ENCODE measurements at regions not wholly inside any gene's neighbourhood (a gene's known extent, or its start where the extent isn't known, plus 50 kb on each side); places are given as distances from the start of the nearest gene placed in this dataset.
A peak's percentile ranks its signal among the peaks of the same experiment; 100 is the strongest.

DNA sequence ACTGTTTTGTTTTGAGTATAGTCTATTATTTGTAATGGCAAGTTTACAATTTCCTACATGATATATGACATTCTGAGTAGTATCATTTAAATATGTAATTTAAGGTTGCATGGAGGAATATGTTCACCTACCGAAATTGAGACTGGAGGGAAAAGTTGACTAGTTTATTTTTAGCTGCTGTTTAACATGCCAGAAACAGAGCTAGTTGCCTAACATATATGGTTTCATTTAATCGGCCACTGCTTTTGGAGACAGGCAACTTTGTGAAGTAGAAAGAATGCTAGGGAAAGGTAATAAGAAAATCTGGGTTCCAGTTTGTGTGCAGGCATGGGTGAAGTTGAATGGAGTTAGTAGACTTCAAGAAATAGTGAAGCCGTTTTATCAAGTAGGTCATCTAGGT is 342.1 kb upstream of the CBLB start:
- DNase-seq = no peak

- no peak for DNase-seq
These were observed 343.9 kb upstream of the CBLB start for GRCh38 chr3:106212665-106213222.

GRCh38 chr3:106213954-106214353 is 345.1 kb upstream of the CBLB start:
- no peak for DNase-seq

- DNase-seq = no peak
These were observed 345.8 kb upstream of the CBLB start for GRCh38 chr3:106214641-106215040.

GRCh38 chr3:106215047-106215446 is 346.2 kb upstream of the CBLB start:
- DNase-seq = no peak

DNA sequence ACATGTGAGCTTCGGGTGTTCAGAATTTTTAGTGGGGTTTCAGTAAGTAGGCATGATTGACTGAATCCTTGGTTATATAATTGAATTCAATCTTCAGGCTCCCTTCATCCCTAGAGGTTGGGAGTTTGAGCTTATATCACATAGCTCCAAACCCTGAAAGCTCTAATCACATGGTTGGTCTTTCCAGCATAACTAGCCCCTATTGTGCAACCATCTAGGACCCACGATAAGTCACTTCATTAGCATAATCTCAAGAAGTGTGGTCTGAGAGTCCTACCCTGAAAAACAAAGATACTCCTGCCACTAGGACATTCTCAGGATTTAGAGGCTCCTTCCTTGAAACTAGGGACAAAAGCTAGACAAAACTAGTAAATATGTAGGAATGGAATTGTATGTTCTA is 348.9 kb upstream of the CBLB start:
- DNase-seq = no peak

- no peak for DNase-seq
These were observed 358.3 kb upstream of the CBLB start for GRCh38 chr3:106227068-106227467.

GRCh38 chr3:106228271-106228670 is 359.5 kb upstream of the CBLB start:
- DNase-seq = no peak

DNA sequence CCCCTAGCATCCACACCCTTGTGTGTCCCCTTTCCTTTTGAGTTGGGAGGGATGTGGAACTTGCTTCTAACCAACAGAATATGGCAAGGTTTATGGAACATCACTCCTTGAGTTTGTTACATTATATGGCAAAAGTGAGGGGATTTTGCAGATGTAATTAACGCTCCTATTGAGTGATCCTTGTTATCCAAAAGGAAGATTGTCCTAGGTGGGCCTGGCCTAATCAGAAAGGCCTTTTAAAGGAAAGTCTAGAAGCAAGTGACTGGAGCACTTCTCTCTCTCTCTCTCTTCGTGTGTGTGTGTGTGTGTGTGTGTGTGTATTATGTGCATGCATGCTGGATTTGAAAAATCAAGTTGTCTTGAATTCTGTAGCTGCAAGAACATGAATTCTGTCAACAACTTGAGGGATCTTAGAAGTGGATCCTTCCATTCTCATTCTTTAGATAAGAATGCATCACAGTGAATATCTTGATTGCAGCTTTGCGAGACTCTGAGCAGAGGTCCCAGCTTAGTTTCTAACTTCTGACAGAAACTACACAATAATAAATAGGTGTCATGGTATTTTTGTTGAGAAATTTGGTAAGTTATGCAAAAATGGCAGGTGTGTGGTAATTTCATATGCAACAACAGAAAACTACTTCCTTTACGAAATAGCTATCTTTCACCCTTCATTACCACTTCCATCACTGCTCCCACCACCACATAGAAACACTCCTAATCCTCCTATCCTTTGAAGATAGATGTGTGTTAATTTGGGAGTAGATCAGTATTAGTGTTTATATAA is 360.9 kb upstream of the CBLB start:
- DNase-seq = no peak

DNA sequence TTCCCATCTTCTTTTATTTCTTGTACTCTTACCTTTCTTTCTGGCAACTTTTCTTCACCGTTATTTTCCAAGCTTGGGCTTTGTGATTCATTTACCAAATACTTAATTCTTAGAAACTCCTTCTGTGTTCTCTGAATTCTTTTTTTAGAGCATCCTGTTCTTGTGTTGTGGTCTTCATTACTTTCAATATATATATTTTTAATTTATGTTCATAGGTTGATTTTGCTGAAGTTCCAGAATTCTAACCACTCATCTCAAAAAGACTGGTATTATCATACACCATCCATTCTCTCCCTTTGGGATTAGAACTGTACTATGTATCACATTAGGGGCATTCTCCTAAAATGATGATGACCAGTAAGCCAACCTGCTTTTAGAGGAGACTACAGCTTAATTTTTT is 362.3 kb upstream of the CBLB start:
- no peak for DNase-seq

- no peak for DNase-seq
These were observed 364.1 kb upstream of the CBLB start for GRCh38 chr3:106232956-106233355.

GRCh38 chr3:106239195-106239697 is 370.4 kb upstream of the CBLB start:
- no peak for DNase-seq

GRCh38 chr3:106241593-106241992 is 372.8 kb upstream of the CBLB start:
- DNase-seq = no peak

DNA sequence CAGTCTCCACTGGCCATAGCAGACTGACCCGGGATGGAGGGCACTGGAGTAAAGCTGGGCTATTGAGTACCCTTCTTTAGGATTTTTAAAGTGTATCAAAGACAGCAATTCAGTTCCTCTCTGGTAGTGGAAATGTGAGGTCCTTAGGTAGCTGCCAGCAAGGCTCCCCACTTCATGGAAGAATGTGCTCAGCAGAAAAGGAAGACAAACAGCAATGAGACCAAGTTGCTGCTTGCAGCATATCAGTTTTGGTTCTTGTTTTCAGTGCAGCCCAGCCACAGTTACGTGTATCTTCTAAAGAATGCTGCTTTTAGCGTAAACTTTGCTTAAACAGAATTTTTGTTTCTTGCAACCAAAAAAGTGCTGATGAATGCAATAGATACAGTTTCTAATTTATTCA is 374.0 kb upstream of the CBLB start:
- peak in 4 of 56 donors; percentile 2 to 22 (median 8) for DNase-seq

DNA sequence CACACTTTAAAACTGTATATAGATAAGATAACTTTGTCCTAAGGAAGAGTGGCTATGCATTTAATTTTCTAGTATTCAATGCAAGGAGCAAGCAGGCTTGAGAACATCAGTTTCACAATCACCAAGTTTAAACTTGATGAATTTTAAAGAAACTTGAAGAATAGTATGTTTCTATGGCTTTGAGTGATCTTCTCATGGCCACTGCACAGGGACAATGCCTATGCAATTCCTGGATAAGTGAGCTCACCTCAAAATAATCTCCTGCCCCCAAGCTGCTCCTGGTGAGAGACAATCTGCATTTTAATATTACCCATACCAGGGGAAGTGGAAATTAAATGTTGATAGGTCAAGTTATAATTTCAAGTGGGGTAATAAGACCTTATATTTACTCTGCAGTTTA is 376.6 kb upstream of the CBLB start:
- no peak for DNase-seq

DNA sequence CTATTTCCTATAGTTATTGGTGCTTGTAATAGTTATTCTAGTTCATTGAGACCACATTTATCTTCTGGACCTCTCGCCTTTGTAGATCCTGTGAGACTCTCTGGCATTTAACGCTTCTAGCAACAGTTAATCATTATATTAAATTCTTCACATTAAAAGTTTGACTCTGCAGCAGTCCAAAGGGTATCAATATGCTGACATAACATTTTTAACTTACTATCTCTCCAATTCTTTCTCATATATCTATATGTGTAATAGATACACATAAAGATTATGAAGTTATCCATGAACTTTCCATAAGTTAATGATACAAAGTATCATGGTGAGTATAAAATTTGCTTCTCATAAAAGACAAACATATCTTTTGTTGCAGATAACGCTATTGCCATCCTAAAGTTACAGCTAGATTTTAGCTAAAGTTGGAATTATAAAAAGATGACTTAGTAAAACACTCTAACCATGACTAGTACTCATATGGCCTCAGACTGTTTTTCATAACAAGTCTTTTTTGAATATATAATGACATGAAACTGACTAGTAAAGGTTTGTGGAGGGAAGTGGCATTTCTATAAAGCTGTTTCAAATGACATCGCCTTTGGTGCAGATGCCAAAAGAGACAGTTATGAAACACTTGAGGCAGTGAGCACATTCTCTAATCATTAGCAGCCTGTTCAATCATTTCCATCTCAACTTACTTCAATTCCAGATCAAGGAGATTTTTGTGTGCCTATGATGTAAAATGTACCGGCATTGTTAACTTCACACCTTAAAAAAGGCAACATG is 379.3 kb upstream of the CBLB start:
- no peak for DNase-seq

- no peak for DNase-seq
These were observed 380.3 kb upstream of the CBLB start for GRCh38 chr3:106249159-106249558.

GRCh38 chr3:106249981-106250380 is 381.2 kb upstream of the CBLB start:
- no peak for DNase-seq

GRCh38 chr3:106251160-106251892 is 382.5 kb upstream of the CBLB start:
- DNase-seq = no peak

DNA sequence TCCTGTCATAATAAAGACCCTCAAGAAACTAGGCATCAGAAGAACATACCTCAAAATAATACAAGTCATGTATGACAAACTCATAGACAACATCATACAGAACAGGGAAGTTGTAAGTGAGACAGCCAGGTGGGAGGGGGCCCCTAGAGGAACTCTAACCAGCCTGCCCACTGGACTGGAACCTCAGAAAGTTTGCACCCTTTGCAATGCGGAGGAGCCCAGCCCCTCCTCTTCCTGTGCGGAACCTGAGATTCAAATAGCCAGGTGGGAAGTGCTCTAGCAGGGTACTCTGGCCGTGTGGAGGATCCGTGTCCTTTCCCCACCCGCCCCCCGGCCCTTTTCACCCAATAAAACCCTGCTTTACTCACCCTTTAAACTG is 387.0 kb upstream of the CBLB start:
- no peak for DNase-seq

GRCh38 chr3:106256249-106256957 is 387.6 kb upstream of the CBLB start:
- DNase-seq = no peak

Measured in amygdala (tissue), 56 donors.